IMR-90 (cell line): ENCODE measurements at regions not wholly inside any gene's neighbourhood (a gene's known extent, or its start where the extent isn't known, plus 50 kb on each side); places are given as distances from the start of the nearest gene placed in this dataset.

Experiments used
- ATAC-seq: fragments of 200-7000 bp; cut with Tn5 transposase; 2 replicates; pipeline ENCODE4 v1.9.1; 2020; ENCODE audit warnings: low read depth, mild to moderate bottlenecking, moderate library complexity
- BruUV-seq: library from RNA; stranded (reverse); fragments of 400-500 nt; replicated peaks from 2 replicates; lab custom pipeline; 2021; lab: Mats Ljungman, UMichigan
- CTCF ChIA-PET: fragments of 300-600 bp; formaldehyde crosslinking; extraction: SDS; loops from one replicate; lab custom pipeline; 2021; ENCODE audit warnings: antibody characterized with exemption; lab: Yijun Ruan, JAX
- POLR2A ChIA-PET: fragments of 300-600 bp; sonication (Branson Sonifier 250); formaldehyde crosslinking; loops from one replicate; lab custom pipeline; 2022; ENCODE audit warnings: antibody characterized with exemption; ENCODE audit not compliant: unreplicated experiment; lab: Charles Lee
- DNase-seq: peaks from one replicate; pipeline ENCODE4 v3.0.0; 2013
- H2AFZ ChIP-seq: replicated peaks from 2 replicates; pipeline ENCODE3; 2013; ENCODE audit warnings: low read length, mild to moderate bottlenecking; ENCODE audit not compliant: poor library complexity
- H2AK5ac ChIP-seq: 2 replicates; pipeline ENCODE4 v1.6.1; 2013; ENCODE audit warnings: low read depth, low read length, inconsistent platforms
- H2AK9ac ChIP-seq: replicated peaks from 2 replicates; pipeline ENCODE3; 2013; ENCODE audit warnings: mild to moderate bottlenecking, low read depth, low read length, moderate library complexity; ENCODE audit not compliant: poor library complexity
- H2BK120ac ChIP-seq: 2 replicates; pipeline ENCODE4 v1.6.1; 2013; ENCODE audit warnings: low read depth, low read length, inconsistent platforms
- H2BK15ac ChIP-seq: 3 replicates; pipeline ENCODE4 v1.6.1; 2013; ENCODE audit warnings: low read depth, low read length, inconsistent platforms
- H2BK20ac ChIP-seq: 2 replicates; pipeline ENCODE4 v1.6.1; 2013; ENCODE audit warnings: low read depth, mild to moderate bottlenecking, inconsistent platforms, low read length, moderate library complexity
- H2BK5ac ChIP-seq: 2 replicates; pipeline ENCODE4 v1.6.1; 2013; ENCODE audit warnings: mild to moderate bottlenecking, low read depth, low read length, inconsistent platforms; ENCODE audit not compliant: poor library complexity, severe bottlenecking
- H3K14ac ChIP-seq: replicated peaks from 2 replicates; pipeline ENCODE4 v1.6.1; 2013; ENCODE audit warnings: low read depth, low read length, inconsistent platforms
- H3K18ac ChIP-seq: 2 replicates; pipeline ENCODE4 v1.6.1; 2013; ENCODE audit warnings: low read depth, low read length, control low read depth
- H3K23ac ChIP-seq: 2 replicates; pipeline ENCODE4 v1.6.1; 2013; ENCODE audit warnings: low read depth, low read length, inconsistent platforms
- H3K27ac ChIP-seq: 2 replicates; pipeline ENCODE4 v1.5.1; 2013; ENCODE audit warnings: mild to moderate bottlenecking, control low read depth, low read length; ENCODE audit not compliant: insufficient read depth
- H3K27me3 ChIP-seq: 2 replicates; pipeline ENCODE4 v1.6.1; 2013; ENCODE audit warnings: low read length; ENCODE audit not compliant: control insufficient read depth, insufficient read depth
- H3K36me3 ChIP-seq: 2 replicates; pipeline ENCODE4 v1.6.1; 2013; ENCODE audit warnings: low read length, mixed read lengths; ENCODE audit not compliant: control insufficient read depth, insufficient read depth
- H3K4ac ChIP-seq: 2 replicates; pipeline ENCODE4 v1.6.1; 2013; ENCODE audit warnings: low read depth, low read length, inconsistent platforms
- H3K4me1 ChIP-seq: 2 replicates; pipeline ENCODE4 v1.6.1; 2013; ENCODE audit warnings: low read length, mixed read lengths; ENCODE audit not compliant: control insufficient read depth, insufficient read depth
- H3K4me2 ChIP-seq: 2 replicates; pipeline ENCODE4 v1.6.1; 2013; ENCODE audit warnings: low read depth, mild to moderate bottlenecking, control low read depth, low read length, moderate library complexity
- H3K4me3 ChIP-seq: 2 replicates; pipeline ENCODE4 v1.5.1; 2013; ENCODE audit warnings: low read depth, mild to moderate bottlenecking, control low read depth, low read length, moderate library complexity; ENCODE audit not compliant: insufficient read depth
- H3K56ac ChIP-seq: 2 replicates; pipeline ENCODE4 v1.6.1; 2013; ENCODE audit warnings: low read length, inconsistent platforms; ENCODE audit not compliant: insufficient read depth; ENCODE audit errors: extremely low read depth
- H3K79me1 ChIP-seq, 2 experiments: 2 replicates each; pipeline ENCODE4 v1.6.1; 2013; ENCODE audit warnings: low read length in 2 of 2, inconsistent platforms in 1 of 2, low read depth in 1 of 2
- H3K9ac ChIP-seq: 2 replicates; pipeline ENCODE4 v1.6.1; 2013; ENCODE audit warnings: low read depth, low read length, control low read depth
- H3K9me1 ChIP-seq: 2 replicates; pipeline ENCODE4 v1.6.1; 2013; ENCODE audit warnings: low read length, inconsistent platforms; ENCODE audit not compliant: insufficient read depth
- H3K9me3 ChIP-seq: 2 replicates; pipeline ENCODE4 v1.6.1; 2013; ENCODE audit warnings: low read length; ENCODE audit not compliant: control insufficient read depth, insufficient read depth
- H4K20me1 ChIP-seq: 2 replicates; pipeline ENCODE4 v1.6.1; 2013; ENCODE audit warnings: low read length, inconsistent platforms; ENCODE audit not compliant: insufficient read depth
- H4K5ac ChIP-seq: 2 replicates; pipeline ENCODE4 v1.6.1; 2013; ENCODE audit warnings: mild to moderate bottlenecking, low read depth, low read length, control low read depth
- H4K8ac ChIP-seq, 2 experiments: 2 replicates each; pipeline ENCODE4 v1.6.1; 2013; ENCODE audit warnings: low read depth in 2 of 2, low read length in 2 of 2, control low read depth in 1 of 2, inconsistent platforms in 1 of 2
- H4K91ac ChIP-seq: 2 replicates; pipeline ENCODE4 v1.6.1; 2013; ENCODE audit warnings: low read depth, low read length, inconsistent platforms; ENCODE audit not compliant: insufficient read depth
- BHLHE40 ChIP-seq: fragments of 150-350 bp; IDR thresholded peaks from 2 replicates; pipeline ENCODE4 v1.6.1; 2016; ENCODE audit warnings: mild to moderate bottlenecking, low read depth, low read length
- CEBPB ChIP-seq: IDR thresholded peaks from 2 replicates; pipeline ENCODE4 v1.6.1; 2012; ENCODE audit warnings: low read depth, low read length, improper control_type of control experiment
- CHD1 ChIP-seq: IDR thresholded peaks from 2 replicates; pipeline ENCODE4 v1.6.1; 2012; ENCODE audit warnings: low read depth, low read length, improper control_type of control experiment
- FOS ChIP-seq: fragments of 150-350 bp; IDR thresholded peaks from 2 replicates; pipeline ENCODE4 v1.6.1; 2016; ENCODE audit warnings: low read depth, low read length
- MAFK ChIP-seq: IDR thresholded peaks from 2 replicates; pipeline ENCODE4 v1.6.1; 2012; ENCODE audit warnings: low read depth, low read length, improper control_type of control experiment
- MAZ ChIP-seq: IDR thresholded peaks from 2 replicates; pipeline ENCODE4 v1.6.1; 2012; ENCODE audit warnings: low read depth, mild to moderate bottlenecking, low read length, improper control_type of control experiment, moderate library complexity, borderline replicate concordance
- MXI1 ChIP-seq: IDR thresholded peaks from 2 replicates; pipeline ENCODE4 v1.6.1; 2012; ENCODE audit warnings: low read depth, mild to moderate bottlenecking, low read length, moderate library complexity, borderline replicate concordance
- NFE2L2 ChIP-seq: fragments of 150-350 bp; IDR thresholded peaks from 2 replicates; pipeline ENCODE4 v1.6.1; 2016; ENCODE audit warnings: low read depth, mild to moderate bottlenecking, low read length
- POLR2A ChIP-seq: IDR thresholded peaks from 2 replicates; pipeline ENCODE4 v1.6.1; 2012; ENCODE audit warnings: mild to moderate bottlenecking, low read depth, low read length
- RAD21 ChIP-seq: IDR thresholded peaks from 2 replicates; pipeline ENCODE4 v1.6.1; 2012; ENCODE audit warnings: low read length, improper control_type of control experiment
- RCOR1 ChIP-seq: IDR thresholded peaks from 2 replicates; pipeline ENCODE4 v1.6.1; 2012; ENCODE audit warnings: mild to moderate bottlenecking, low read length, improper control_type of control experiment; ENCODE audit not compliant: insufficient replicate concordance
- RFX5 ChIP-seq: IDR thresholded peaks from 2 replicates; pipeline ENCODE4 v1.8.0; 2012; ENCODE audit warnings: low read depth, mild to moderate bottlenecking, low read length, moderate library complexity
- SMC3 ChIP-seq: fragments of 150-350 bp; IDR thresholded peaks from 2 replicates; pipeline ENCODE4 v1.6.1; 2016; ENCODE audit warnings: low read depth, mild to moderate bottlenecking, antibody characterized with exemption, low read length, moderate library complexity
- WGBS, 2 experiments: methylation state at CpG; one replicate each; pipeline versions ENCODE4 v1.1.5 to v1.1.7; 2013; ENCODE audit warnings: missing lambda C conversion rate in 2 of 2; ENCODE audit not compliant: insufficient read length in 1 of 2; ENCODE audit errors: extremely low coverage in 2 of 2; 5-methylcytosine and 5-hydroxymethylcytosine counted together
- dilution Hi-C: fragments of 300-500 bp; cut with HindIII; formaldehyde crosslinking; loops from one replicate; pipeline ENCODE4 v1.14.3; 2018; ENCODE audit warnings: low sequenced_read_pairs; ENCODE audit not compliant: unreplicated experiment
- in situ Hi-C: fragments of 300-500 bp; cut with MboI; formaldehyde crosslinking; loops from 3 replicates; pipeline ENCODE4 v1.14.3; 2019; ENCODE audit warnings: low sequenced_read_pairs, inconsistent platforms, mixed read lengths
- intact Hi-C: fragments of 100-400 bp; cut with micrococcal nuclease; formaldehyde crosslinking; loops from 2 replicates; pipeline ENCODE4 v1.10.0; 2022
- TF ChIP-seq, protein P1 (sequence below): fragments of 150-350 bp; IDR thresholded peaks from 2 replicates; pipeline ENCODE4 v1.6.1; 2017; ENCODE audit warnings: mild to moderate bottlenecking, antibody characterized with exemption, low read length, low read depth

DNA sequence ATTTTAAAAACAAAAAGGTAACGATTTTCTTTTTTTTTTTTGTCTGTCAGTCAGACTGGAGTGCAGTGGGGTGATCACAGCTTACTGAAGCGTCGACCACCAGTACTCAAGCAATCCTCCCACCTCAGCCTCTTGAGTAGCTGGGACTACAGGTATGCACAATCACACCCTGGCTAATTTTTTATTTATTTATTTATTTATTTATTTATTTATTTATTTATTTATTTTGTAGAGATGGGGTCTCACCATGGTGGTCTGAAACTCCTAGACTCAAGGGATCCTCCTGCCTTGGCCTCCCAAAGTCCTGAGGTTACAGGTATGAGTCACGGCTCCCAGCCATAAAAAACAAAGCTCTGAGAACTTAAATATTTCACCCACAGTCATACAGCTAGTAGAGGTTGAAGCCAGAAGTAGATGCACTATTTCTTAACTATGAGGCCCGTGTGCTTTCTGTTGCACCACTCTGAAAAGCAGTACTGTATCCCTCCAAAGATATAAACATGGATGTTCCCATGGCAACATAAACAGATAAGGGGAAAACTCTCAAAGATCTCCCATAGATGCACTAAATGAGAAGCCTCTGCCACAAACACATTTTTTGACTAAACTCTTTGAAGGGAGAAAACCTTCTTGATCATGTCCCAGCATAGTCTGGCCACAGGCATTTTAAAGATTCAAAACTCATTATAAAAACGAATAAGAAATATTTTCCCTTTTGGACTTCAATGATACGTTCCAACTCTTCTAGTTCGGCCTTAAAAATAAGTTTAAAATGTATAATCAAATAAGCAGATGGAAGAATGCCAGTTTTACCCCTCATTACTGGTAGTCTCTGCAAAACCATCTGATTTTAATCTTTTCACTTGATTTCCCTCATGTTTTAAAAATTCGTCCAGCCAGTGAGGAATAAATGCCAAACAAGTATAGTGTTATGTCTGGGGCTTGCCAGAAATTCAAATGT, 162.3 kb upstream of the ARHGEF26 start:
- Histone ChIP-seq H4K91ac (no peak overlapping the region), H3K14ac (no peak overlapping the region), H3K4ac (no peak overlapping the region), H3K27me3 (no peaks in the 10 kb centered on the region), H3K36me3 (no peaks in the 10 kb centered on the region), H3K27ac (no peak overlapping the region), H3K9ac (no peak overlapping the region), H4K5ac (no peak overlapping the region), H2BK20ac (no peak overlapping the region), H3K79me1 (no peaks in the 10 kb centered on the region), H3K18ac (no peak overlapping the region), H3K9me1 (no peaks in the 10 kb centered on the region), H3K4me3 (no peak overlapping the region), H4K8ac (no peak overlapping the region), H3K4me1 (no peaks in the 10 kb centered on the region), H4K20me1 (no peaks in the 10 kb centered on the region), H2AFZ (no peak overlapping the region), H2BK5ac (no peak overlapping the region), H3K23ac (no peak overlapping the region), H3K9me3 (no peaks in the 10 kb centered on the region), H2BK120ac (no peak overlapping the region), H3K4me2 (no peak overlapping the region), H2AK9ac (no peak overlapping the region), H2AK5ac (no peak overlapping the region), H3K56ac (no peak overlapping the region), H2BK15ac (no peak overlapping the region)
- dilution Hi-C loops = no loop called here
- BruUV-seq = no TSS peak
- intact Hi-C loops = no loop called here
- POLR2A ChIA-PET = no interaction called here
- no CpG with 5 or more reads among the region's 9 CpGs for WGBS, 2 experiments
- TF ChIP-seq NFE2L2 (no peak), RCOR1 (no peak), MAZ (no peak), CEBPB (no peak), FOS (no peak), CHD1 (no peak), SMC3 (no peak), POLR2A (no peak), MAFK (no peak), RAD21 (no peak), RFX5 (no peak), BHLHE40 (no peak), MXI1 (no peak)
- TF ChIP-seq, protein P1, sequence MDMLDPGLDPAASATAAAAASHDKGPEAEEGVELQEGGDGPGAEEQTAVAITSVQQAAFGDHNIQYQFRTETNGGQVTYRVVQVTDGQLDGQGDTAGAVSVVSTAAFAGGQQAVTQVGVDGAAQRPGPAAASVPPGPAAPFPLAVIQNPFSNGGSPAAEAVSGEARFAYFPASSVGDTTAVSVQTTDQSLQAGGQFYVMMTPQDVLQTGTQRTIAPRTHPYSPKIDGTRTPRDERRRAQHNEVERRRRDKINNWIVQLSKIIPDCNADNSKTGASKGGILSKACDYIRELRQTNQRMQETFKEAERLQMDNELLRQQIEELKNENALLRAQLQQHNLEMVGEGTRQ = no peak
- CTCF ChIA-PET = interaction anchor here (0.6 kb wide), 1 partner anchor 419 kb away, joined by 4 read pairs; no protein-coding TSS in a partner anchor
- DNase-seq (no peak), ATAC-seq (no peak)
- in situ Hi-C loops = no loop called here
